ENCODE measurements at regions not wholly inside any gene's neighbourhood (a gene's known extent, or its start where the extent isn't known, plus 50 kb on each side); places are given as distances from the start of the nearest gene placed in this dataset.

GRCh38 chr9:89837934-89838310 is 233.1 kb downstream of the GADD45G start:
- Histone ChIP-seq H3K4me2 (no peak overlapping the region), H3K9ac (no peak overlapping the region), H4K20me1 (ENCODE audit: insufficient read depth) (no peaks in the 10 kb centered on the region), H3K4me3 (ENCODE audit: low read depth in 2 of 2, low read length in 1 of 2) (no peak overlapping the region), H3K79me2 (ENCODE audit: insufficient read depth) (no peaks in the 10 kb centered on the region), H3K36me3 (replicated peaks in 1 of 2; ENCODE audit: control insufficient read depth in 1 of 2, insufficient read depth in 2 of 2, low read length in 1 of 2) (no peaks in the 10 kb centered on the region), H3K4me1 (ENCODE audit: control insufficient read depth in 1 of 2, insufficient read depth in 2 of 2, low read depth in 1 of 2, low read length in 1 of 2) (peaks cover 0 to 2% of the 10 kb centered on the region in 2 experiments; a peak in 1 of 4 replicates), H3K27ac (ENCODE audit: low read depth in 2 of 2, low read length in 1 of 2) (no peak overlapping the region), H3K9me3 (no peaks in the 10 kb centered on the region), H3F3A (replicated peaks; ENCODE audit: insufficient read depth) (no peaks in the 10 kb centered on the region), H3K27me3 (ENCODE audit: insufficient read depth) (no peaks in the 10 kb centered on the region), H2AFZ (ENCODE audit: low read depth) (no peak overlapping the region), H3K9me2 (no peaks in the 10 kb centered on the region)
- no peak for DNase-seq
- TF ChIP-seq NRF1 (IDR thresholded peaks at IDR 0.05; ENCODE audit: low read depth, low read length) (no peak), ZBTB33 (IDR thresholded peaks at IDR 0.05; ENCODE audit: borderline replicate concordance, low read depth) (no peak), GATA2 (CRISPR knock-in tag; IDR thresholded peaks at IDR 0.05) (no peak), TAF1 (IDR thresholded peaks at IDR 0.05; ENCODE audit: borderline replicate concordance, low read depth, low read length) (no peak), CHD2 (IDR thresholded peaks at IDR 0.05; ENCODE audit: low read length, partially characterized antibody) (no peak), PBX3 (IDR thresholded peaks at IDR 0.05) (no peak), MAX (IDR thresholded peaks at IDR 0.05; ENCODE audit: low read depth) (no peak), MXI1 (IDR thresholded peaks at IDR 0.05; ENCODE audit: low read depth, low read length) (no peak), RXRA (IDR thresholded peaks at IDR 0.05; ENCODE audit: borderline replicate concordance, low read depth) (no peak), TCF12 (IDR thresholded peaks at IDR 0.05) (no peak), MEF2A (IDR thresholded peaks at IDR 0.05; ENCODE audit: borderline replicate concordance, low read depth) (no peak), EZH2phosphoT487 (IDR thresholded peaks at IDR 0.05; ENCODE audit: borderline replicate concordance, low read depth) (no peak), FOXJ3 (CRISPR knock-in tag; IDR thresholded peaks at IDR 0.05) (no peak), EP300 (IDR thresholded peaks at IDR 0.05; ENCODE audit: borderline replicate concordance in 1 of 2, low read depth in 1 of 2, low read length in 1 of 2) (no peak), CTCF (IDR thresholded peaks at IDR 0.05) (no peak), YY1 (IDR thresholded peaks at IDR 0.05; ENCODE audit: low read depth) (no peak)
- ChIA-PET CTCF (no interaction called here), POLR2A (no interaction called here)
- 46% methylated on average over 3 of the region's 5 CpGs for WGBS (ENCODE audit: low lambda C conversion rate)

Data from SK-N-SH (cell line).